Mammary epithelial cell (primary cell): ENCODE measurements at regions not wholly inside any gene's neighbourhood (a gene's known extent, or its start where the extent isn't known, plus 50 kb on each side); places are given as distances from the start of the nearest gene placed in this dataset.

ENCODE experiments used
- EZH2 ChIP-seq: IDR thresholded peaks from 2 replicates; pipeline ENCODE4 v1.6.1; 2012; ENCODE audit warnings: low read length, inconsistent platforms, borderline replicate concordance
- TF ChIP-seq, protein P1 (sequence below), 2 donors: IDR thresholded peaks in 1 of 2; conservative IDR thresholded peaks in 1 of 2; 2 replicates each; pipeline ENCODE4 v1.5.1; 2011 to 2012; ENCODE audit warnings: inconsistent platforms in 2 of 2, low read length in 2 of 2, mild to moderate bottlenecking in 2 of 2, control low read depth in 1 of 2, low read depth in 1 of 2; ENCODE audit not compliant: insufficient read depth in 1 of 2; ENCODE audit errors: extremely low read depth in 1 of 2

DNA sequence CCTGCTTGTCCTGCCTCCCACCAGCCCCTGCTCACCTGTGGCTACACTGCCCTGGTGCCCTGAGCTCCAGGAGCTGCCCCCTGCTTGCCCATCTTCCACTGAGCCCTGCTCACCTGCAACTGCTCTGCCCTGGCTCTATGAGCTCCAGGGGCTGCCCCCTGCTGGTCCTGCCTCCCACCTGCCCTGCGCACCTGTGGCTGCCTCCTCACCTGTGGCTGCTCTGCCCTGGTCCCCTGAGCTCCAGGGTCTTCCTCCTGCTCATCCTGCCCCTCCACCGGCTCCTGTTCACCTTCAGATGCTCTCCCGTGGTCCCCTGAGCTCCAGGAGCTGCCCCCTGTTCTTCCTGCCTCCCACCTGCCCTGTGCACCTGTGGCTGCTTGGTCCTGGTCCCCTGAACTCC is 247.6 kb downstream of the TMEM121 start:
- TF ChIP-seq, protein P1, sequence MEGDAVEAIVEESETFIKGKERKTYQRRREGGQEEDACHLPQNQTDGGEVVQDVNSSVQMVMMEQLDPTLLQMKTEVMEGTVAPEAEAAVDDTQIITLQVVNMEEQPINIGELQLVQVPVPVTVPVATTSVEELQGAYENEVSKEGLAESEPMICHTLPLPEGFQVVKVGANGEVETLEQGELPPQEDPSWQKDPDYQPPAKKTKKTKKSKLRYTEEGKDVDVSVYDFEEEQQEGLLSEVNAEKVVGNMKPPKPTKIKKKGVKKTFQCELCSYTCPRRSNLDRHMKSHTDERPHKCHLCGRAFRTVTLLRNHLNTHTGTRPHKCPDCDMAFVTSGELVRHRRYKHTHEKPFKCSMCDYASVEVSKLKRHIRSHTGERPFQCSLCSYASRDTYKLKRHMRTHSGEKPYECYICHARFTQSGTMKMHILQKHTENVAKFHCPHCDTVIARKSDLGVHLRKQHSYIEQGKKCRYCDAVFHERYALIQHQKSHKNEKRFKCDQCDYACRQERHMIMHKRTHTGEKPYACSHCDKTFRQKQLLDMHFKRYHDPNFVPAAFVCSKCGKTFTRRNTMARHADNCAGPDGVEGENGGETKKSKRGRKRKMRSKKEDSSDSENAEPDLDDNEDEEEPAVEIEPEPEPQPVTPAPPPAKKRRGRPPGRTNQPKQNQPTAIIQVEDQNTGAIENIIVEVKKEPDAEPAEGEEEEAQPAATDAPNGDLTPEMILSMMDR (conservative IDR thresholded peaks at IDR 0.05 in 1 of 2, IDR thresholded peaks at IDR 0.05 in 1 of 2; ENCODE audit: extremely low read depth in 1 of 2, insufficient read depth in 1 of 2, low read depth in 1 of 2, low read length in 2 of 2), result no peak
- TF ChIP-seq EZH2, result no peak
